Epithelial cell of prostate (primary cell): ENCODE measurements at regions not wholly inside any gene's neighbourhood (a gene's known extent, or its start where the extent isn't known, plus 50 kb on each side); places are given as distances from the start of the nearest gene placed in this dataset.

Experiments used
- DNase-seq: peaks from one replicate; pipeline ENCODE4 v3.0.0-alpha.2; 2011; ENCODE audit warnings: low read depth, low spot score
- H3K27ac ChIP-seq: fragments of 450-650 bp; 2 replicates; pipeline ENCODE4 v1.5.1; 2017; ENCODE audit warnings: mild to moderate bottlenecking

GRCh38 chr10:106224676-106225075 lies 939.8 kb downstream of the SORCS1 start:
- DNase-seq = no peak
- H3K27ac ChIP-seq = no peak overlapping the region

- no peak for DNase-seq
- no peak overlapping the region for H3K27ac ChIP-seq
Measured at GRCh38 chr10:106217627-106218026, 946.9 kb downstream of the SORCS1 start.

- DNase-seq = no peak
- H3K27ac ChIP-seq = no peak overlapping the region
Measured at GRCh38 chr10:106216085-106216484, 948.4 kb downstream of the SORCS1 start.

- no peak for DNase-seq
- no peak overlapping the region for H3K27ac ChIP-seq
Measured at GRCh38 chr10:106214243-106214642, 950.3 kb downstream of the SORCS1 start.

- DNase-seq = no peak
- no peak overlapping the region for H3K27ac ChIP-seq
Measured at GRCh38 chr10:106213493-106213892, 951.0 kb downstream of the SORCS1 start.

GRCh38 chr10:106198275-106198674 lies 966.2 kb downstream of the SORCS1 start:
- no peak for DNase-seq
- no peak overlapping the region for H3K27ac ChIP-seq

GRCh38 chr10:106189292-106189691 lies 975.2 kb downstream of the SORCS1 start:
- no peak overlapping the region for H3K27ac ChIP-seq
- DNase-seq = no peak

GRCh38 chr10:106185951-106186350 lies 978.6 kb downstream of the SORCS1 start:
- DNase-seq = no peak

GRCh38 chr10:106183041-106183440 lies 981.5 kb downstream of the SORCS1 start:
- no peak overlapping the region for H3K27ac ChIP-seq
- no peak for DNase-seq

More at GRCh38 chr10:106185951-106186350, 978.6 kb downstream of the SORCS1 start:
- no peak overlapping the region for H3K27ac ChIP-seq

GRCh38 chr10:106182542-106182941 lies 982.0 kb downstream of the SORCS1 start:
- no peak for DNase-seq
- no peak overlapping the region for H3K27ac ChIP-seq

GRCh38 chr10:106181501-106181900 lies 983.0 kb downstream of the SORCS1 start:
- DNase-seq = no peak
- H3K27ac ChIP-seq = no peak overlapping the region

- no peak for DNase-seq
- no peak overlapping the region for H3K27ac ChIP-seq
Measured at GRCh38 chr10:106179430-106179829, 985.1 kb downstream of the SORCS1 start.

- DNase-seq = no peak
- no peak overlapping the region for H3K27ac ChIP-seq
Measured at GRCh38 chr10:106175760-106176377, 988.6 kb downstream of the SORCS1 start.

GRCh38 chr10:106173838-106174237 lies 990.7 kb downstream of the SORCS1 start:
- no peak overlapping the region for H3K27ac ChIP-seq
- no peak for DNase-seq

GRCh38 chr10:106169241-106169640 lies 995.3 kb downstream of the SORCS1 start:
- DNase-seq = no peak
- H3K27ac ChIP-seq = no peak overlapping the region

GRCh38 chr10:106167946-106168345 lies 996.6 kb downstream of the SORCS1 start:
- DNase-seq = no peak
- H3K27ac ChIP-seq = no peak overlapping the region

GRCh38 chr10:106158241-106158640 lies 1006.3 kb downstream of the SORCS1 start:
- no peak overlapping the region for H3K27ac ChIP-seq
- no peak for DNase-seq

GRCh38 chr10:106147021-106147420 lies 1017.5 kb downstream of the SORCS1 start:
- no peak for DNase-seq
- H3K27ac ChIP-seq = no peak overlapping the region

- DNase-seq = no peak
Measured at GRCh38 chr10:106139915-106140314, 1024.6 kb downstream of the SORCS1 start.

GRCh38 chr10:106136175-106136574 lies 1028.3 kb downstream of the SORCS1 start:
- H3K27ac ChIP-seq = no peak overlapping the region
- no peak for DNase-seq

More at GRCh38 chr10:106139915-106140314, 1024.6 kb downstream of the SORCS1 start:
- H3K27ac ChIP-seq = no peak overlapping the region

GRCh38 chr10:106134326-106135000 lies 1030.0 kb downstream of the SORCS1 start:
- no peak for DNase-seq
- H3K27ac ChIP-seq = no peak overlapping the region

- DNase-seq = no peak
- H3K27ac ChIP-seq = no peak overlapping the region
Measured at GRCh38 chr10:106133451-106133850, 1031.1 kb downstream of the SORCS1 start.
